GM19452 (cell line): ENCODE measurements at regions not wholly inside any gene's neighbourhood (a gene's known extent, or its start where the extent isn't known, plus 50 kb on each side); places are given as distances from the start of the nearest gene placed in this dataset.
"Not testable (repeated sequence)": the region's sequence is repeated elsewhere in the genome, so short reads cannot be mapped to it uniquely, and the experiment has no call there.

ENCODE experiments used
- ATAC-seq: cut with Tn5 transposase; IDR thresholded peaks from one replicate; pipeline ENCODE4 v1.9.1; 2021; ENCODE audit not compliant: unreplicated experiment

- ATAC-seq: no peak
These were observed 349.5 kb downstream of the PRR16 start for GRCh38 chr5:120813551-120813950.

GRCh38 chr5:120817044-120817985 lies 353.2 kb downstream of the PRR16 start:
- ATAC-seq: no peak

- no peak for ATAC-seq
These were observed 354.0 kb downstream of the PRR16 start for GRCh38 chr5:120818128-120818527.

- no peak for ATAC-seq
These were observed 359.2 kb downstream of the PRR16 start for GRCh38 chr5:120823328-120823727.

- not testable (repeated sequence) for ATAC-seq
These were observed 367.5 kb downstream of the PRR16 start for GRCh38 chr5:120831646-120832045.

GRCh38 chr5:120841830-120842229 lies 377.7 kb downstream of the PRR16 start:
- no peak for ATAC-seq

- ATAC-seq: no peak
These were observed 379.4 kb downstream of the PRR16 start for GRCh38 chr5:120843390-120843980.

- no peak for ATAC-seq
These were observed 384.8 kb downstream of the PRR16 start for GRCh38 chr5:120848883-120849282.

- no peak for ATAC-seq
These were observed 388.2 kb downstream of the PRR16 start for GRCh38 chr5:120852222-120852860.

- ATAC-seq: no peak
These were observed 402.9 kb downstream of the PRR16 start for GRCh38 chr5:120866997-120867396.

GRCh38 chr5:120869831-120870230 lies 405.7 kb downstream of the PRR16 start:
- no peak for ATAC-seq

GRCh38 chr5:120872297-120872696 lies 408.2 kb downstream of the PRR16 start:
- ATAC-seq: no peak

- no peak for ATAC-seq
These were observed 409.0 kb downstream of the PRR16 start for GRCh38 chr5:120873083-120873482.

- ATAC-seq: no peak
These were observed 410.2 kb downstream of the PRR16 start for GRCh38 chr5:120874081-120874862.

GRCh38 chr5:120882038-120882775 lies 418.1 kb downstream of the PRR16 start:
- ATAC-seq: no peak

- ATAC-seq: no peak
These were observed 422.3 kb downstream of the PRR16 start for GRCh38 chr5:120886351-120886860.

GRCh38 chr5:120895660-120896059 lies 431.6 kb downstream of the PRR16 start:
- ATAC-seq: no peak

- no peak for ATAC-seq
These were observed 437.1 kb downstream of the PRR16 start for GRCh38 chr5:120901199-120901598.

GRCh38 chr5:120907953-120908352 lies 443.9 kb downstream of the PRR16 start:
- ATAC-seq: no peak

GRCh38 chr5:120910629-120911028 lies 446.5 kb downstream of the PRR16 start:
- no peak for ATAC-seq
